Ishikawa (cell line): ENCODE measurements at regions not wholly inside any gene's neighbourhood (a gene's known extent, or its start where the extent isn't known, plus 50 kb on each side); places are given as distances from the start of the nearest gene placed in this dataset.

Experiments used
- CEBPB ChIP-seq: IDR thresholded peaks from 2 replicates; pipeline ENCODE4 v1.6.1; 2012
- CREB1 ChIP-seq: IDR thresholded peaks from 2 replicates; pipeline ENCODE4 v1.6.1; 2012; ENCODE audit warnings: low read depth
- EGR1 ChIP-seq: IDR thresholded peaks from 2 replicates; pipeline ENCODE4 v1.6.1; 2012
- EP300 ChIP-seq: IDR thresholded peaks from 2 replicates; pipeline ENCODE4 v1.6.1; 2012; ENCODE audit warnings: borderline replicate concordance
- FOXM1 ChIP-seq: IDR thresholded peaks from 2 replicates; pipeline ENCODE4 v1.6.1; 2012; ENCODE audit warnings: low read depth, borderline replicate concordance
- MAX ChIP-seq: IDR thresholded peaks from 2 replicates; pipeline ENCODE4 v1.6.1; 2012
- NFIC ChIP-seq: IDR thresholded peaks from 2 replicates; pipeline ENCODE4 v1.6.1; 2012
- RAD21 ChIP-seq: IDR thresholded peaks from 2 replicates; pipeline ENCODE4 v1.6.1; 2012; ENCODE audit warnings: low read depth
- REST ChIP-seq: IDR thresholded peaks from 2 replicates; pipeline ENCODE4 v1.6.1; 2012; ENCODE audit warnings: low read depth, mild to moderate bottlenecking
- TAF1 ChIP-seq: IDR thresholded peaks from 2 replicates; pipeline ENCODE4 v1.6.1; 2012; ENCODE audit warnings: low read depth, mild to moderate bottlenecking
- TCF12 ChIP-seq: IDR thresholded peaks from 2 replicates; pipeline ENCODE4 v1.6.1; 2012; ENCODE audit warnings: low read depth
- TEAD4 ChIP-seq: IDR thresholded peaks from 2 replicates; pipeline ENCODE4 v1.6.1; 2012
- USF1 ChIP-seq: IDR thresholded peaks from 2 replicates; pipeline ENCODE4 v1.6.1; 2012
- YY1 ChIP-seq: IDR thresholded peaks from 2 replicates; pipeline ENCODE4 v1.6.1; 2012; ENCODE audit warnings: low read depth
- ZBTB7A ChIP-seq: IDR thresholded peaks from 2 replicates; pipeline ENCODE4 v1.6.1; 2012; ENCODE audit warnings: low read depth

- TF ChIP-seq EGR1 = no peak
These were observed 1774.8 kb upstream of the CELF4 start for GRCh38 chr18:39340418-39340817.

- TF ChIP-seq FOXM1 = no peak
- TF ChIP-seq REST = no peak
These were observed 1764.1 kb upstream of the CELF4 start for GRCh38 chr18:39329496-39330275.

GRCh38 chr18:39326772-39327171 is 1761.2 kb upstream of the CELF4 start:
- TF ChIP-seq ZBTB7A (no peak), USF1 (no peak), REST (no peak), EGR1 (no peak), TCF12 (no peak)

GRCh38 chr18:39325973-39326372 is 1760.4 kb upstream of the CELF4 start:
- no peak for TF ChIP-seq CREB1
- no peak for TF ChIP-seq REST
- no peak for TF ChIP-seq TCF12
- TF ChIP-seq YY1 = no peak
- TF ChIP-seq ZBTB7A = no peak
- no peak for TF ChIP-seq CEBPB

- no peak for TF ChIP-seq CREB1
- TF ChIP-seq MAX = no peak
- TF ChIP-seq REST = no peak
- no peak for TF ChIP-seq EGR1
- no peak for TF ChIP-seq RAD21
- no peak for TF ChIP-seq TCF12
- no peak for TF ChIP-seq ZBTB7A
- TF ChIP-seq CEBPB = no peak
- TF ChIP-seq NFIC = no peak
- TF ChIP-seq USF1 = no peak
- no peak for TF ChIP-seq FOXM1
- TF ChIP-seq EP300 = no peak
- TF ChIP-seq YY1 = no peak
- TF ChIP-seq TAF1 = no peak
- TF ChIP-seq TEAD4 = no peak
These were observed 1753.5 kb upstream of the CELF4 start for GRCh38 chr18:39319141-39319540.
